GM19452 (cell line): ENCODE measurements at regions not wholly inside any gene's neighbourhood (a gene's known extent, or its start where the extent isn't known, plus 50 kb on each side); places are given as distances from the start of the nearest gene placed in this dataset.
A peak's percentile ranks its signal among the peaks of the same experiment; 100 is the strongest.

Source experiments
- ATAC-seq: cut with Tn5 transposase; IDR thresholded peaks from one replicate; pipeline ENCODE4 v1.9.1; 2021; ENCODE audit not compliant: unreplicated experiment

- ATAC-seq: no peak
Observed at GRCh38 chr11:27861706-27862430, 161.6 kb upstream of the BDNF start.

DNA sequence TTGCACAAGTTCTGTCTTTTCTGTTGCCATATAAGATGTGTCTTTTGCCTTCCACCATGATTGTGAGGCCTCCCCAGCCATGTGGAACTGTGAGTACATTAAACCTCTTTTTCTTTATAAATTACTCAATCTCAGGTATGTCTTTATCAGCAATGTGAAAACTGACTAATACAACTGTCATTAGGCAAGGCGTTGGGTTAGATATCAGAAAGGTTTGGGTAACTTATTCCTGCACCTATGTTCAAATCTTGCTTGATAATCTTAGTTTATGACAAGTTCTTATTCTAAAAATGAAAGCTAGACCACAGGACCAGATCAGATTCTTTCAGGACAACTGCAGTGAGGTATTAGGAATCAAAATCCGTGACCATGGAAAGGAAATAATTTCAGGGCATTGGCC lies 160.6 kb upstream of the BDNF start:
- no peak for ATAC-seq

- ATAC-seq: no peak
Observed at GRCh38 chr11:27858866-27859265, 158.6 kb upstream of the BDNF start.

DNA sequence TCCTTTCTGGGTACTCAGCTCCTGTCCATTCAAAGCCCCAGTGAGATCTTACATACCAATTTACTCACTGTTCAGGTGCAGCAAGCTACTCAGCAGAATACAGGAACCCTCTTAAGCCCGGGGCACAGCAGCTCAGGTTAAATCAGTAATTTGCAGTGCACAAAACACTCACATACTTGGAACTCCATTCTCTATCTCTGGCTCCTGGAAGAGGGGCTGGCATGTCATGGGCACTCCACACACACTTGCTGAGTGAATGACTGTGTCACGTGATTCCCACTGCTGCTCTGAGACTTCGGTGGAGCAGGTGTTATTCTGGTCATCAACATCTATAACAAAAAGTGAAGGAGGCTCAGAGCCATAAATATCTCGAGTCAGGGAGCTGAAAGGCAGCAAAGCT lies 157.3 kb upstream of the BDNF start:
- ATAC-seq: no peak

GRCh38 chr11:27857014-27857413 lies 156.8 kb upstream of the BDNF start:
- no peak for ATAC-seq

GRCh38 chr11:27848423-27848822 lies 148.2 kb upstream of the BDNF start:
- no peak for ATAC-seq

DNA sequence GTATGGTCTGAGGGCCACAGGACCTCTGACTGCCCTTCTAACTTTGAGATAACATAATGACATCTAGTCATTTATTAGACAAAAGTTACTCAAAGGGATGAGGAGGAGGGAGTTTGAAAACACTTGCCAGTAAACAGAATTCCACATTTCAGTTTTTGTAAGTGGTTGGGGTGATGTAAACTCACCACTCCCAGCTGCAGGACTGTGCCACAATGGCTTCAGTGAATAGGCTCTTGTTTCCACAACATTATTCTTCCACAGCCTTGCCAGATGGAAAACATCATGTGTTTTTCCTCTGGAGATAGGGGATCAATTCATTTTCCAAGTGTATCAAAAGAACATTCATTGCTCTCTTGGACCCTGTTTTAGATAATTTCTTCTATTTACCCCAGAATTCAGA lies 147.2 kb upstream of the BDNF start:
- ATAC-seq: no peak

DNA sequence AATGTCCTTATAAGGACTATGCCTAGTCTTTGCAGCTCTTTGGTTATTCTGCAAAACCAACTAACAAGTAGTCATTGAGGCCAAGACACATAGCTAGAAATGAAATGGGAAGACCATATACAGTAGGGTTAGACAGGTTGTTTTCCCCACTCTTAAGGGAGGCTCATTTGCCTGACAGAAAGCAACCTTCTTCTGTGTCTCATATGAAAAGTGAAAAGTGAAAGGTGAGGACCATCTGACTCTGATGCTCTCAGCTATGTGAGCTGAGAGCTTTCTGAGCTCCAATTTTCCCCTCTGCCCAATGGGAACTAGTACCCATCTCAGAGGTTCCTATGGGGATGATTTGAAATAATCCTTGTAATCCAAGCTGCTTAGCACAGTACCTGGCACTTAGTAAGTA lies 142.0 kb upstream of the BDNF start:
- ATAC-seq: no peak

DNA sequence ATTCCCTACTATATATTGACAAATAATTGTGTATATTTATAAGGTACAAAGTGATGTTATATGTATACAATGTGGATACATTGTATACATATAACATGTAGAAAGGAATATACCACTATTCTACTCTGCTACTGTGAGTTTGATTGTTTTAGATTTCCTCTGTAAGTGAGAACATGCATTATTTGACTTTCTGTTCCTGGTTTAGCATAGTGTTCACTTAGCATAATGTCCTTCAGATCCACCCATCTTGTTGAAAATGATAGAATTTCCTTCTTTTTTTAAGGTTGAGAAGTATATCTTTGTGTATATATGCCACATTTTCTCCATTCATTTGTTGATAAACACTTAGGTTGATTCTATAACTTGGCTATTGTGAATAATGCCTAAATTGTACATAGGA lies 140.8 kb upstream of the BDNF start:
- ATAC-seq: no peak

- no peak for ATAC-seq
Observed at GRCh38 chr11:27839226-27839913, 139.1 kb upstream of the BDNF start.

DNA sequence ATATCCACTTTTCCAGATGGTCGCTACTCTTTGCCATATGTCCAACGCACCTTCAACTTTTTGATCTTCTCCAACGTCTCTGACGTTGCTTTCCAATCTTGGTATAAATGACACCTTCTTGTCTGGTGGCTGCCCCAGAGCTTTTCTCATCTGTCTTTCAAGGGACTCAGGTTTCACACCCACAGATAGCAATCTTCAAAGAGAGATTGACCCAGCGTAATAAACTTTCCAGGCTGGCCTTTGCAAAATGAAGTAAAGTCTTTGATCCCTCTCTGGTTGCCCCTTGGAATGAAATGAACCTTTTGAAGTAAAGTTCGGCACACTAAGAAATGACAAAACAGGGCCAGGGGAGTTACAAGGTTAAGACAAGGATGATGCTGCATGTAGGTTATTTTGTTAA lies 138.4 kb upstream of the BDNF start:
- no peak for ATAC-seq

GRCh38 chr11:27837895-27838563 lies 137.8 kb upstream of the BDNF start:
- peak; percentile 87 for ATAC-seq

GRCh38 chr11:27830206-27830605 lies 130.0 kb upstream of the BDNF start:
- ATAC-seq: no peak

DNA sequence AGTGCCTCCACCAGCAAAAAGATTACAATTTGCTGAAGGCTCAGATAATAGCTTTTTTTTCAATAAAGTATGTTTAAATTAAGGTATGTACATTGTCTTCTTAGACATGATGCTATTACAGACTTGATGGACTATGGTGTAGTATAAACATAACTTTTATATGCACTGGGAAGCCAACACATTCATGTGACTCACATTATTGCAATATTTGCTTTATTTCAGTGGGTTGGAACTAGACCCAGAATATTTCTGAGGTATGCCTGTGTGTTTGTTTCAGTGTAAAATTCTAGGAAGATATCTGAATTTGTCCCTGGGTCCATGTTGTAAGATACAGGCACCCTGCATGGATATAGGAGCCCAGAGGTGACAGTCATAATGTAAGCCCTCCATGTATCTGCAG lies 120.0 kb upstream of the BDNF start:
- ATAC-seq: no peak

GRCh38 chr11:27816197-27816596 lies 115.9 kb upstream of the BDNF start:
- no peak for ATAC-seq

DNA sequence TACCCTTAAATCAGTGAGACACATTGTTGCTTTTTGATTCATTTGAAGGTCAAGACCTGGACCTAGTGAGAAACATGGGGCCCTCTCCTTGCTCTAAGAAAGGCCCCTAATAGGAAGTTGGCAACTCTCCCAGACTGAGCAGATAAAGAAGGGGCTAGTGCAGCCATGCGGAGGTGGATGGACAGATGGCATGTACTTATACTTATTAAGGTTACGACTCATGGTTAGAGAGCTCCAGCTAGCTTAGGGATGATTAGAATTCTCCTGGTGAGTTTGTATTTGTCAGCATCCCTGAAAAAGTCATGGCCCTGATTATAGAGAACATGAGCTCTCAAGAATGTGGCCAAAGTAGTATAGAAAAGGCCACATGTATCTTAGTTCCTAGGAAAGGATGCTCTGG lies 112.1 kb upstream of the BDNF start:
- ATAC-seq: no peak

DNA sequence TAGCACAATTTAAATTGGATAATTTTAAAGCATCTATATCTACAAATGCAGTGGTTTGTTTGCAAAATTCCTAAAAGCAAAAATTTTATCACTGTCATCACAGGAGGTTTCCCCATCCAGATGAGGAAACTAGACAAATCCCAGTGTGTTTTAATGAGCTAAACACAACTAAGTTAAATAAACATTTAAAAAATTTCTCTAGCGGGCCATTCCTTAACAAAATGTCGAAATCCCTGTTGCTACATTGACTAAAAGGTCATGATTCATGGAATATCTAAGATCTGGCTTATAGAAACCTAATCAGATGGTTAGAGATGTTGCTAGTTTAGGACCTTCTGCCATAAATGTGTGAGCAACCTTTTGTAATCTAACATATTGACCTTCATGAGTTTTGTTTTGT lies 107.3 kb upstream of the BDNF start:
- no peak for ATAC-seq

GRCh38 chr11:27806122-27806521 lies 105.9 kb upstream of the BDNF start:
- ATAC-seq: no peak

DNA sequence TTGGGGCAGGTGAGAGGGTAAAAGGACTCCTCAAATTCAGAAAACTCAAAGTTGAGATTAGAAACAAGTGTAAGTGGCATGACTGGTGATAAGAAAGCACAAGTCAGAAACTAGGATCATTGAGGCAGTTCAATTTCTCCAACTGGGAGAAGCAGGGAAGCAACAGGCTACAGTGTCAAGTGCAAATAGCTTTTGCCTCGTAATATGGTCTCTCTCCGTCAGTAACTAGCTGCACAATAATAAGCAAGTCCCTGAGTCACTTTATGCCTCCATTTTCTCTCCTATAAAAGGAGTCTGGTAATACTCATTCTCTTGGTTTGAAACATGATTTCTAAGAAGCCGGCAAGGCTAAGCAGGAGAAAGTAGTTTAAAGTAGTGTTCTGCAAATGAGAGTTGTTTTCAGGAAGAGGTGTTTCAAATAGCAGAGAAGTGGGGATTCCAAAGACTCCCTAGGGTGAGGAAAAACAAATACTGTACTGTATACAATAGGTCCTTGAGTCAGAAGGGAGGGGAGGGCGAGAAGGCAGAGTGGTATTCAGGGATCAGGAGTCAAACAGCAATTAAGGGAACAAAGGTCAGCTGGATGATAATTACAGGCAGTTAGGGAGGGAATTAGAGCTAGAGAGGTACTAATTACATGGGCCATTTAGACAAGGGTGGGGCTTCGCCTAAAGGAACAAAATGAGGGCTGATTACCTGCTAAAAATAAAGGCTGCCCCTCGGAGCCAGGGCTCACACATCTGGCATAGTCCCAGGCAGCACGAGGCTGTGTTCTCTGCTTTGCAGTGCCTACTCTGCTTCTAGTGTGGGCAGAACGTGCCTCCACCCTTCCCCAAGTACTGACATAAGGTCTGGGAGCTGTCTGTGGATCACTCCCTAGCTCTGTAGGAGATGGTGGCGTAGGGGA lies 96.0 kb upstream of the BDNF start:
- no peak for ATAC-seq

DNA sequence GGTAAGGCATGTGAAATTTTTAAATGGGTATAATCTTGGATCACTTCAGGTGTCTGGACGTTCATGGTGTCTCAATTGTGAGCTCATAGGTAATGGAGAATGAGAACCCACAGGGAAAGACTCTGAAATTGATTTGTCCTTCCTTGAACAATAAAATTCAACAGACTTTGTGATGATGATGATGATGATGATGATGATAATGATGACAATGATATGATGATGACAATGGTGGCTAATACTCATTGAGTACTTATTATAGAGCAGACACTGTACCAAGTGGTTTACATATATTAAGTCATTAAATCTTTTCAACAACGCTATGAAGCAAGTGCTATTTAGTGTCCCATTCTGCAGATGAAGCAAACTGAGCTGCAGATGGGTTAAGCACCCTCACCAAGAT lies 86.6 kb upstream of the BDNF start:
- no peak for ATAC-seq

GRCh38 chr11:27786331-27786730 lies 86.1 kb upstream of the BDNF start:
- no peak for ATAC-seq
